Non-pigmented ciliary epithelial cell (primary cell): ENCODE measurements at regions not wholly inside any gene's neighbourhood (a gene's known extent, or its start where the extent isn't known, plus 50 kb on each side); places are given as distances from the start of the nearest gene placed in this dataset.
"Not testable (repeated sequence)": the region's sequence is repeated elsewhere in the genome, so short reads cannot be mapped to it uniquely, and the experiment has no call there.

Experiments used
- DNase-seq: peaks from one replicate; pipeline ENCODE4 v3.0.0-alpha.2; 2010; ENCODE audit warnings: low read depth

DNA sequence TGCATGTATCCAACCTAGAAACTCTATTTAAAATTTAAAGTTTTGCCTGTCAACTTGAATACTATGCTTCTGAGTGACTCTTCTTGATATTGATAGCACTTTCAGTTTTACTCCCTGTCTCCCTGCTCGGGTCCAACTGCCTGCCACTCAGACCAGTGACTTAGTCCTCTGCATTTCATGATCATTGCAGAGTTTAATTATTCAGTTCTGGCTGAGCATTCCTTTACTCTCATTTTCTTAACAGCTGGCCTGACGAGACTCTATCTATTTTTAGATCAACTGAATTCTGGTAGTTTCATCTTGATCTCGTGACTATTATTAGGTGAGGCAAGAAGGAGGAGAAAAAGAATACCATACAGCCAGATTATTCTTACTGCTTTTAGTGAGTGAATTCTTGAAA lies 617.4 kb downstream of the SI start:
- DNase-seq = no peak

DNA sequence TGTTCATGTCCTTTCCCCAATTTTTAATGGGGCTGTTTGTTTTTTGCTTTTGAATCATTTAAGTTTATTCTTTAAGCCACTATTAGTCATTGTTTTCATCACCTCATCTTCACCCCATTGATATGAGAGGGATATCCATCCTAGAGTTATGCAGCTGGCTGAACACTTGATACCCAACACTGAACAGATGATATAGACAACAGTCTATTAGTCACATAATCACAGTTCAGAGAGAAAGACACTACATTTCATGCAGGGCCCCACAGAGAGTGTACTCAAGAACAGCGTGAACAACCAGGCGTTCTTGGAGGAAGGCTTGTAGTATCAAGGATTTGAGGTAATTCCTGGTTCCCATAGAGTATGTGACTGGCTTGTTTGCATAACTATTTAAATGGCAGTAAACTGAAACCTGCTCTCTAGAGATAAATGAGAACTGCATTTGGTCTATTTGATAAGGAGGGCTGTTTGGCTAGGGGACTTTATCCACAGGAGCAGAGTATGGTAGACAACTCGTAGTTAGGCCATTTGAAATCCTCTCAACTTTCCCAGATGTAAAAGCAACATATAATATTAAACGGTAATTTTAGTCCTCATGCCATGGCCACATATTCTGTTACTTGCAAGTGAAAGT lies 618.7 kb downstream of the SI start:
- peak; percentile 40 for DNase-seq

DNA sequence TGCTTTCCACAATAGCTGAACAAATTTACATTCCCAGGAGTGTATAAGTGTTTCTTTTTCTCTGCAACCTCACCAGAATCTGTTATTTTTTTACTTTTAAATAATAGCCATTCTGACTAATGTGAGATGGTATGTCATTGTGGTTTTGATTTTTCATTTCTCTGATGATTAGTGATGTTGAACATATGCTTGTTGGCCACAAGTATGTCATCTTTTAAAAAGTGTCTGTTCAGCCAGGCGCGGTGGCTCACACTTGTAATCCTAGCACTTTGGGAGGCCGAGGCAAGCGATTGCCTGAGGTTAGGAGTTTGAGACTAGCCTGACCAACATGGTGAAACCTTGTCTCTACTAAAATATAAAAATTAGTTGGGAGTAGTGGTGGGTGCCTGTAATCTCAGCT lies 619.3 kb downstream of the SI start:
- peak; percentile 65 for DNase-seq

DNA sequence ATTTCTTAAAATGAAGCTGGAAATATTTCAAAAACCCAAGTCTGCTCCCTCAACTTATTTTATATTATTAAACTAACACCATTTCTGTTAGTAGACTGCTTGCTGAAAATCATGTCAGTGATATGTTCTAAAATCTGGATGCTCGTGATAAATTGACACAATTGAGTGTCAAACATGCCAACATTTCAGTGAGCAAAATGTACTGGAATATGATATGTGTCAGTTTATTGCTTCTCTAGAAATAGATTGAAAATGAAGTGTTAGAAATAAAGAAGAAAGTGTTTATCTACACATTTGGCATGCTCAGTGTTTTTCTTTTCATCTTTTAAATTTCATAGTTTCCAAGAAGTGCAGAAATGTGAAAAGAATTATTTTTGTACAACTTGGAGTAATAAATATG lies 624.6 kb downstream of the SI start:
- no peak for DNase-seq

DNA sequence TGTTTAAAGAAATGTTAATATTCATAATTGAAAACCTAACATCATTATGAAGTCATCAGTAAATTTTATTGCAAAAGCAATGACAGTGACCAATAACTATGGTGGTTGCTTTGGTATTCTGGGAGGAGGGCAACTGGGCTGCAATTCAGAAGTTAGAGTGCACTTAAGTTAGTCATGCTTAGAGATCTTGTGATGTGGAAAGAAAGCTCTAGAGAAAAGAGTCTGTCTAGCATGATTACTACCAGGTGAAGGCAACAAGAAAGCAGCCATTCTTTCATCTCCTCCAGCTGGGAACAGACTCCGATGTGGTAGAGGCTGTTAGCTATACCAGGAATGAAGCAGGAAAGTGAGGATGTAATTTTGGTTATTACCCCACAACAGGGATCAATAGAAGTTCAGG lies 625.6 kb downstream of the SI start:
- no peak for DNase-seq

DNA sequence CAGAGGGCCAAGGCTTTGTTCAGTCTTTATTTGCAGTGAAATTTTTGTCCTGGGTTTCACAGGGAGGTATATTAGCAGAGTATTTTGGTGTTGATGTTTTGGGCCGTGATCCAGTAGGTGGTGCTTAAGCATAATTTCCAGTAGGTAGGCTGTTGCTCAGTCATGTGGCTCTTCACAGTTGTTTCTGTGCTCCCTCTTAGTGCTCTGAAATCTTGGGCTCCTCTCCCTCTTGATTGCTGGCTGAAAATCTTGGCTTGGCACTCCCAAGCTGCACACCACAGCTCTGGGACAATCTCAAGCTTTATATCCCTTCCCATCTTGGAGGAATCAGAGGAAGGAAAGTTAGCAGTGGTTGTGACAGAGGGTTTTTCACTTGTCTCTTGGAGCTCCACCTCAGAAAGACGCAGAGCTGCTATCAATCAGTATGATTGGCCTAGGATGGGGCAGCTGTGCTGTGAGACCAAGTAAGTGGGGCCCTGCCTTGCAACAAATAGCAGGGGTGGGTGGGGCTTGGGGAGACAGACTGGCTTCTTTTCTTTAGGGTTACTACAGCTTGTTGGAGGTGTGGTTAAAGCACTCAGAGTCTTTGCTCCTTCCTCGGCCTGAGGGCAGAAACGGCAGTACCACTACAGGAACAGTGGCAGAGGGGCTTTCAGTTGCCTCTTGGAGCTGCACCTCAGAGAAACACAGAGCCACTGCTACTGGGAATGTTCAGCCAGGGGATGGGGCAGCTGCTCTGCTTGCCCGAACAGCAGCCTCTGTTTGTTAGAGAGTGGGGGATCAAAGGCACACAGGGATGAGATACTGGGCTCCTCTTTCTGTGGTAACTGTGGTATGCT lies 627.0 kb downstream of the SI start:
- DNase-seq = no peak

DNA sequence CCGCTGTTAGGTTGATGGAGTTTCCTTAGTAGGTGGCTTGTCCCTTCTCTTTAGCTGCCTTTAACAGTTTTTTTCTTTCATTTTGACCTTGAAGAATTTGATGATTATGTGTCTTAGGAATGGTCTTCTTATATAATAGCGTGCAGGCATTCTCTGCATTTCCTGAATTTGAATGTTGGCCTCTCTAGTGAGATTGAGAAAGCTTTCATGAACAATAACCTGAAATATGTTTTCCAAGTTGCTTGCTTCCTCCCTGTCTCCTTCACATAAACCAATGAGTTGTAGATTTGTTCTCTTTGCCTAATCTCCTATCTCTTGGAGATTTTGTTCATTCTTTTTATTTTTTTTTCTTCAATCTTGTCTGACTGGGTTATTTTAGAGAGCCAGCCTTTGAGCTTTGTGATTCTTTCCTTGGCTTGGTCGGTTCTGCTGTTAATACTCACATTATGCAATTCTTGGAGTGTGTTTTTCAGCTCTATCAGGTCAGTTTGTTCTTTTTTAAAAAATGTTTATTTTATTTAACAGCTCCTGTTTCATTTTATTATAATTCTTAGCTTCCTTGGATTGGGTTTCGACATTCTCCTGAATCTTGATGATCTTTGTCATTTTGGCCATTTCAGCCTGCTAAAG lies 627.9 kb downstream of the SI start:
- no peak for DNase-seq

DNA sequence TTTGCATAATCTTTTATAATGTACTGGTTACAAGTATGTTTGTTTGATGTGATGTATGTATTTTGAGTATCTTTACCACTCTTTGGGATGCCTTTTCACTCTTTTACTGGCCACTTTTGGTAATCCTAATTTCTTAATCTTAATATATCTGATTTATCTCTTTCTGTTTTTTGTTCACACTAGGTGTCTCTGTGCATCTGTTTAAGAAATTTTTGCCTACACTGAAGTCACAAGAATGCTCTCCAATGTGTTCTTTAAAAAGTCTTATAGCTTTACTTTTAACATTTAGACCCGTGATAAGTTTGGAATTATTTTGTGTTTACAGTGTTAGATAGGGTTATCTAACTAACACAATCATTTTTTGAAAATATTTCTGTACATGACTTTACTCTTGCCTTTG lies 659.1 kb downstream of the SI start:
- DNase-seq = no peak

DNA sequence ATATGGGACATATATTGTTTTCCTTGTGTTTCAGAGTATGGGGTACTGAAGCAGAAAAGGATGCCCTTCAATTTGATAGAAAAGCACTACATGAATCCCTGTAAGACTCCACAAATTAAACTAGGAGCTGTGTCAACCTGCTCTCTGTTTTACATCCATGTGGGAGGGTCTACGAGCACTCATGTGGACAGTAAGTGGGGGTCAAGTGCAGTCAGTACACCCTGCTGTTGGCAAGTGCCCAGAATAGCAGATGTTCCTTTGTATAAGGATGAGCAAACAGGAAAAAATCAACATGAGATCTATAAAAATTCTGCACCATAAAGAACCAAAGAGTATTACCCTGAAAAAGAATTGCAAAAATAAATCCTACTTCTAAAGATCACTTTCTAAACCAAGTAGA lies 659.9 kb downstream of the SI start:
- peak; percentile 5 for DNase-seq

DNA sequence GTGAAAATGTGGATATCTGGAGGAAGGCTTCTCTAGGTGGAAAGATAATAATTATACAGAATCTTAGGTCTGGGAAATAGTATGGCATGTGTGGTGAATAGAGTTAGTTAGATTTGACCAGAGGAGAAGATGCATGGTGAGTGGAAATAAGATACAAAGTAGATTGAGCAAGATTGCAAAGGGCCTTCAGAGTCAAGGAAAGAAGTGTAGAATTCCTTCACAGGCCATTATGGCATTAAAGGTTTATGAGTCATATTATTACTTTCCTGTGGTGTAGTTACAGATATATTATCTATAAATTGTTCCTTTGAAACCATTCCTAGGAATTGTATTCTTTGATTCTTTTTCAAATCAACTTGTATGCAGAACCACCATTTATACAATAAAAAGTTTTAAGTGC lies 660.3 kb downstream of the SI start:
- no peak for DNase-seq

DNA sequence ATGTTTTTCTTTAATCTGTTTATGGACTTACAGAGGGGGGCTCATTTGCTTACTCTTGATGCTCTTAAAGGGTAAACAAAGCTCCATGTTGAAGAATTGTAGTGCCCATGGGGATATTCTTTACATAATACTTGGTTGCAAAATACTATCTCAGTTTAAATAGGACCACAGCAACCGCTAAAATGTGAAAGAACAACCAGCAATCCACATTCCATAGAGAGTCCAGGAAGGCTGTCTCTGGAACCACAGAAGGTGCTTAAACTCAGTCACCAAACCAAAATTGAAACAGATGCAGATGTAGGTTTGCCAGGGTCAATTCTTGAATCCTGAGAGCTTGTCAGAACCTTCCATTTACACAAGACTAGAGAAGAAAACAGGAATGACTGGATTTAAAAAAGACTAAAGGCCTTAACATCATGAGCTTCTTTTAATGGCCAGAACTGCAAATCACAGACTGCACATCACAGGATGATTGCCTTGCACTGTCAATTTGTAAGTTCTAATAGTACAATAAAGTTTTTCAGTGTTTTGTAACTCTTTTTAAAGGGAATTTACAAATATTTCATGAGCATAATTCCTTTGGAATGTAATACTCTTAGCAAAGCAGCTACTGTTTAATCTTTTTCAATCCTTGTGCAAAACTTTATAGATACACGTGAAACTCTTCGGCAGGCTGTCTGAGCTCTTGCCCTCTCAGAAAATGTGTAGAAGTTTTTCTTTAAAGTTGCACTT lies 661.6 kb downstream of the SI start:
- peak; percentile 0 for DNase-seq

DNA sequence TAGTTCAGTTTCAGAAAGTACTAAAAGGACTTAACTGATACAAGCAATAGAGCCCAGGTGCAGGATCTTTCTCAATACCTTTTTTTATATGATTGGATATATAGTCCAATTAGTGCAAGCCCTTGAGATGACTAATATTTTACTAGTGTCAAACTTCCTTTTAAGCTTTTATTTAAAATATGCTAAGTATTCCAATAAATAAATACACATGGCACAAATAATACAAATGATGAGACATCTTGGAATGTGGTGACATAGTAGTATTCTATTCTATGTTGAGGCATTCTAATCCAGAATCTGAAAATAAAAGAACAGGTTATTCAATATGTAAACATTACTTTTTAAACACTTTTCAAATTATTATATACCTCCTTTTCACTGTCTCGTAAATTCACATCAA lies 670.0 kb downstream of the SI start:
- DNase-seq = no peak

DNA sequence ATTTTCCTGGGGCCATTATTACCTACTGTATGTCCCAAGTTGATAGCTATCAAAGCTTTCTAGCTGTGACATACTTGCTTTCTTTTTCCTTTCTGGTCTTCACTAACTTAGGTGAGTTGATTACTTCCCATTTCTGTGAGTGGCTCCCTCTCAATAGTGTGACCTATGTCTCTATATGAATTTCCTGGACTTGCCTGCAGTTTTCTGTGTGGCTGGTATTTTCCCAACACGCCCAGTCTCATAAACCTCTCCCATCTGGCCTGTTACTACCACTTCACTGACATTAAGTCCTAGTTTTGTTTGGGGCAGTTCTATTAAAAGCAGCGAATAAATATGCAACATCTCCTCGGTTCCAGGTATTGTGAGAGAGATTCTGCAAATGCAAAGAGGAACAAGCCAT lies 671.2 kb downstream of the SI start:
- no peak for DNase-seq

DNA sequence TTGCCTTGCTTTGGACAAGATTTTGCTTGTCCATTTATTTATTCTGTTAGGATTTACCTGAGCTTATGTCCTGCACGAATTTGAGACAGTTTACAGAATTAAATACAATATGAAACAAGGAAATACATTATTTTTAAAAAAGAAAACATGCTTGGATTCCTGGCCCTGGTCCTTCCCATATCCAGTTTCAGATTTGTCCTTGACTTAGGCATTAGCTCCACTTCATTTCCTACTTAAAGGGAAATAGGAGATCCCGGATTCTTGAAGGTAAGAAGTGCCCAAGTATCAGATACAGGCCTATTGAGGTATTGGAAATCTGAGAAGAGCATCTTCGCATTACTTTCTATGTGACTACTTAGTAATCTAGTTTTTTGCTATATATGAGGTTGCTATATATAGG lies 672.0 kb downstream of the SI start:
- no peak for DNase-seq

DNA sequence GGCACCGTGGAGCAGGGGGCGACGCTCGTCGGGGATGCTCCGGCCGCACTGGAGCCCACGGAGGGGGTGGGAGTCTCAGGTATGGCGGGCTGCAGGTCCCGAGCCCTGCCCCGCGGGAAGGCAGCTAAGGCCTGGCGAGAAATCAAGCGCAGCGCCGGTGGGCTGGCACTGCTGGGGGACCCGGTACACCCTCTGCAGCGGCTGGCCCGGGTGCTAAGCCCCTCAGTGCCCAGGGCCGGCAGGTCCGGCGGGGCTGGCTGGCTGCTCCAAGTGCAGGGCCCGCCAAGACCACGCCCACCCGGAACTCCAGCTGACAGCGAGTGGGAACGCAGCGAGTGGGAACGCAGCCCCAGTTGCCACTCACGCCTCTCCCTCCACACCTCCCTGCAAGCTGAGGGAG lies 676.4 kb downstream of the SI start:
- no peak for DNase-seq

DNA sequence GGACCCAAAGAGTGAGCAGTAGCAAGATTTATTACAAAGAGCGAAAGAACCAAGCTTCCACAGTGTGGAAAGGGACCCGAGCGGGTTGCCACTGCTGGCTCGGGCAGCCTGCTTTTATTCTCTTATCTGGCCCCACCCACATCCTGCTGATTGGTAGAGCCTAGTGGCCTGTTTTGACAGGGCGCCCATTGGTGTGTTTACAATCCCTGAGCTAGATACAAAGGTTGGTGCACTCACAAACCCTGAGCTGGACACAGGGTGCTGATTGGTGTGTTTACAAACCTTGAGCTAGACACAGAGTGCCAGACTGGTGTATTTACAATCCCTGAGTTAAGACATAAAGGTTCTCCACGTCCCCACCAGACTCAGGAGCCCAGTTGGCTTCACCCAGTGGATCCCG lies 676.9 kb downstream of the SI start:
- DNase-seq = not testable (repeated sequence)

DNA sequence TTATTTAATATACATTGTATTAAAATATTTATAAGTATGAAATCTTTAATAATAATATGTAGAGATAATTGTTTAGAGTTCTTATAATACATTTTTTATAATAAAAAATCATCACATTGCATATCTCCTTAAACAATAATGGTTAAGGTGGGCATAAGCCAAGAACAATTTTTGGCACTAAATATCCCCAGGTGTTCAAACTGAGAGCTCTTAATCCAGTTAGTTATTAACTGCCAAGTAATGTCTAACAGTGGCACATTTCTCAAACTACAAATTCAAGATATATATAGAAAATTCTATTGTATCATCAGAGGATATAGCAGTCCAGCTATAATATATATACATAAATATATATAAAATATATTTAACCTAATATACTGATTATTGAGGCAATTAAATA lies 680.8 kb downstream of the SI start:
- no peak for DNase-seq

DNA sequence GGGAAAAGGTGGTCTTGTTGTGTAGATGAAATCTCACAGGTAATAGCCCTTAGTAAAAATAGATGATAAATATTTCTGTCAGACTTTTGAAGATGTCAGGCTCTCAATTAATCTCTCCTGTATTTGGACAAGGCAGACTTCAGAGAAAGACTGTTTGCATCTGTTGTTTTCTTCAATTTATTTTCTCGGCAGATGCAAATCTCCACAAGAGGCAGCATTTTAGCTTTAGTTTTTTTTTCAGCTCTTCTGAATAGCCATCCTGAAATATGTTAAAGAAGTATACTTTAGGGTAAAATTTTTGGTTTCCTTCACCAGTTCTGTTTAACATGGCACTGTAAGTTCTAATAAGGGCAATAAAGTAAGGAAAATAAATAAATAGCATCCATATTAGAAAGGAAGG lies 685.1 kb downstream of the SI start:
- DNase-seq = no peak

DNA sequence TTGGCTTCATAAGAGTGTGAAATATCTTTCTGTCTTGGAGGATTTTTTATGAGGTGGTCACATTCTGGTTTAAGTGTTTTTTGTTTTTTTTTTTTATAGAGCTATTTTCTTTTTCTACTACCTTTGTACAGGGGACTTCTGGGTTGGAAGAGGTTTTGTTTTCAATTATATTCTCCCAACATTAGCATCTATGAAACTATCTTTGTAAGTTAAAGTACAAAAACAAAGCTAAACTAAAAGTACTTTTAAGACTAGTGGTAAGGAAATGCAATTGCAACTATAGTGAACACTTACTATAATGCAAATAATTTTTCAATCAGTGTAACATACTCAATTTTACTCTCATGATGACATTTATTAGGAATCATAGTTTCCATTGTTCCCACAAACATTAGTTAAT lies 688.2 kb downstream of the SI start:
- DNase-seq = no peak

DNA sequence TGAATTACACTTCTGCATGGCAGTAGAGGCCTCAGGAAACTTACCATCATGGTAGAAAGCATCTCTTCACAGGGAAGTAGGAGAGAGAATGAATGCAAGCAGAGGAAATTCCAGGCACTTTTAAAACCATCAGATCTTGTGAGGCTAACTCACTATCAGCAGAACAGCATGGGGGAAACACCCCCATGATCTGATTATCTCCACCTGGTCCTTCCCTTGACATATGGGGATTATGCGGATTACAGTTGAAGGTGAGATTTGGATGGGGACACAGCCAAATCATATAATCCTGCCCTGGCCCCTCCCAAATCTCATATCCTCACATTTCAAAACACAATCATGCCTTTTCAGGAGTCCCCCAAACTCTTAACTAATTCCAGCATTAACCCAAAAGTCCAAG lies 691.1 kb downstream of the SI start:
- no peak for DNase-seq

DNA sequence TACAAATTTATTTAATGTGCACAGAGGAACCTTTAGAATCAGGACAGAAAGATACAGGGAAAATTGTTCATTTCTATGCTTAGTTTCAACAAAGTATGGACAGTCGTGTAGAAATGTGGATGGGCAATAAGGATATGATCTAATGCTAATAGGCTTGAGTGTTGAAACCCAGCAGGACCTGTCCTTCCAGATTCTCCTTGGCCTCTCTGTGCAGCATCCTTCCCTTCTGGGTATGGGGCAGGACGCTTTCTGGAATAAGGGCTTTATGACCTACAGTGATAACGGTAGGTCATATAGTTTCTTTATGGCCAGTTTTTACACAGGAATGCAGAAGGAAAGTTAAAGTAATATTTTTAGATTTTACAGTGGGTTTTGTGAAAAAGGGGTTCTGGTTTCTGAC lies 698.1 kb downstream of the SI start:
- DNase-seq = no peak

DNA sequence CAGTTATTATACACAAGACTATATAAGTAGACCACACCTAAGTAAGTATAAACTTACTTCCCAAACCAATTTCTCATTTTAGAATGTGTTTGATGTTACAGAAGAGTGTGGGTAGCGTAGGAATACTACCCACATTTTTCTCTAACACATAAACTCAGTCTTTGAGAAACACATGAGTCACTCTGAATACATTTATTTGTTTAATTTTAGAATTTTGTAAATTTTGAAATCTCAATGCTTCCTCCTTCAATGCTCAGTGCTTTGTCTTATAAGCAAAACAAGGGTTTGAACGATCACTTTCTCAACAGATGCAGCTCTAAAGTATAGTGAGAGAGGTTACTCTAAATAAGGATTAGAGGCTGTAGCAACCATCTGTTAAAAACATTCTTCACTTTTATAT lies 700.8 kb downstream of the SI start:
- DNase-seq = no peak

DNA sequence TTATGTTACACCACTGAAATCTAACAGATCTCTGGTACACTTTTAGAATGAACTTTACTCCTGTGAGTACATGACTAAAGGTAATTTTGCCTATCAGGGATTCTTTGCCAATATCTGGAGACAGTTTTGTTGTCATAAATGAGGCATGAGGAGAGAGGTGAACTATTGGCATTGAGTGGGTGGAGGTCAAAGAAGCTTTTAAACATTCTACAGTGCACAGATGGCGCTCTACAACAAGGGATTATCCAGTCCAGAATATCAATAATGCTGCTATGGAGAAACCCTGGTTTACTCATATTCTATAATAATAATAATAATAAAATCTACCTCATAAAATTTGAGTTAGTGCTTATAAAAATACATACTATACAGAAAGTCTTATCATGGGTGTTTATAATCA lies 702.3 kb downstream of the SI start:
- DNase-seq = no peak
